GM12875 (cell line): ENCODE measurements at regions not wholly inside any gene's neighbourhood (a gene's known extent, or its start where the extent isn't known, plus 50 kb on each side); places are given as distances from the start of the nearest gene placed in this dataset.

Source experiments
- H3K4me3 ChIP-seq: one replicate; pipeline ENCODE4 v1.5.1; 2011; ENCODE audit warnings: low read depth, low read length, control low read depth
- CTCF ChIP-seq: IDR thresholded peaks from 2 replicates; pipeline ENCODE4 v1.5.1; 2011; ENCODE audit warnings: low read depth, mild to moderate bottlenecking, control low read depth, inconsistent platforms, low read length, moderate library complexity, borderline replicate concordance; ENCODE audit not compliant: insufficient read depth

GRCh38 chr2:64326578-64327050 is 127.3 kb upstream of the LGALSL start:
- no peak overlapping the region for H3K4me3 ChIP-seq

GRCh38 chr2:64327129-64327509 is 126.8 kb upstream of the LGALSL start:
- no peak for TF ChIP-seq CTCF
- no peak overlapping the region for H3K4me3 ChIP-seq

More at GRCh38 chr2:64326578-64327050, 127.3 kb upstream of the LGALSL start:
- TF ChIP-seq CTCF: no peak

- TF ChIP-seq CTCF: peak; percentile 39; the same call in 1 of the 2 replicates
- no peak overlapping the region for H3K4me3 ChIP-seq
Observed at GRCh38 chr2:64327510-64328414, 126.2 kb upstream of the LGALSL start.

DNA sequence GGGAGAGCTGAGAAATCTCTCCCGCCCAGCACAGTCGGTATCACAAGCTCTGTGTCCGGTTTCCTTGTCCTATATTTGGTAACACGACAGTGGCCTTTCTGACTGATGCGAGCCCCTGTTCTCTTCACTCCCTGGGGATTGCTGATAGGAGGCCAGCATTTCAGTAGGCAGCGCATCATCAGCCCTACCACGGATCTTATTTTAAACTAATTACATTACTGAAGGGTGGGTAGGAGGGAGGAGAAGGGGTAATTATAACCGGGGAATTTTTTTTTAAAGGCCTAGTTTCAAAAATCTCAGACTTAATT is 125.6 kb upstream of the LGALSL start:
- H3K4me3 ChIP-seq: no peak overlapping the region
- no peak for TF ChIP-seq CTCF

GRCh38 chr2:64328756-64329155 is 125.2 kb upstream of the LGALSL start:
- no peak for TF ChIP-seq CTCF
- no peak overlapping the region for H3K4me3 ChIP-seq

DNA sequence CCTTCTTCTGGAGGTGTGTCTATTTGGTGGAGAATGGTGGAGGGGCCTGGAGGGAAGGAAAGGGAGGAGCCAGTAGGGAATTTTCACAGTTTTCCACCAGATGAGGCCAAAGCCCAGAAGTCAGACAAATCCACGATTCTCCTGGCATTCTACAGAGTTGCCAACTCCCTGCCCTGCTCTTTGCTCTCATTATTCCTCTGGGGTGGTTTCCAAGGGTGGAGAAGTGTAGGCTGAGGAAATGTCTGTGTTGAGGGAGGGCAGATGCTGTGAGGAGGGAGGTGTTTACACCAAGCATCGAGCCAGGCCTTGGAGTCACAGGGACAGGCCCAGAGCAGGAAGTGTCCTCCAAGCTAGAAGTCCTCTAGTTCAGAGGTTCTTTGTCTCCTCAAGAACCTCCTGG is 124.1 kb upstream of the LGALSL start:
- TF ChIP-seq CTCF: no peak

More for the DNA sequence above, 124.1 kb upstream of the LGALSL start:
- H3K4me3 ChIP-seq: no peak overlapping the region
